NCI-H2196 (cell line): ENCODE measurements at regions not wholly inside any gene's neighbourhood (a gene's known extent, or its start where the extent isn't known, plus 50 kb on each side); places are given as distances from the start of the nearest gene placed in this dataset.

ENCODE experiments used
- DNase-seq: peaks from one replicate; lab custom pipeline; 2025; ENCODE audit not compliant: unreplicated experiment; lab: John Stamatoyannopoulos, UW

DNA sequence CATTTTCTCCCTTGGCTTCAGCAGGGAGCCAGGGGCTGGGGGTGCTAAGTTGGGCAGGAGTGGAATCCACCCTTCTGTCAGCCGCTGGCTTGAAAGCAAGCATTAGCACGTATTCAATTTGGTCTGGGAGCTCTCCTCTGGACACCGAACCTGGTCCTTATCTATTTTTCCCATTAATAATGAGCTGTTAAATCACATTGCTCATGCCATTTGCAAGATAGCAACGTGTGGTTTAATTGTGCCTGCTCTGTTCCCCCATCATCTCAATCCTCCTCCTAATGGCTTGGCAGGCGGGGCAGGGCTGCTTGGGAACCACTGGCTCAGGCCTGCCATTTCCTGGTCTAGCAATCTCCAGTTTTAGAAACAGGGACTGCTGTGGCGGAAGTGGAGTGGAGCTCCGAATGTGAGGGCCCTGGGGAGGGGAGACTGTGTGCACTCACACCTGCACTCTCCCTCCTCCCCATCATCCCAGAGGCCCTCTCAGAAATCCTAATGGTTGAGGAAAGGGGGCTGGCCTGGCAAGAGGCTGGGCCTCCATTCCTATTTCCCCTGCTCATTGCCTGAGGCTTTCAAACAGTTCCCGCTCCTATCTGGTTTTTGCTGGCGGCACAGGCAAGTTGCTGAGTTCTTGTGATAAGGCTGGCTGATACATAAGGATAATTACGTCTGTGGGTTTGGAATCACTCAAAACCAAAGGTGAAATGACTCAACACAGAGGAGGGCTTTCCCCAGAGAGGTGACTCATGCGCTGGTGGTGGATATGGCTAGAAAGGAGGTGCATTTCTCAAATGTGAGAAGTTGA is 201.2 kb upstream of the E2F8 start:
- peak; percentile 58 for DNase-seq

DNA sequence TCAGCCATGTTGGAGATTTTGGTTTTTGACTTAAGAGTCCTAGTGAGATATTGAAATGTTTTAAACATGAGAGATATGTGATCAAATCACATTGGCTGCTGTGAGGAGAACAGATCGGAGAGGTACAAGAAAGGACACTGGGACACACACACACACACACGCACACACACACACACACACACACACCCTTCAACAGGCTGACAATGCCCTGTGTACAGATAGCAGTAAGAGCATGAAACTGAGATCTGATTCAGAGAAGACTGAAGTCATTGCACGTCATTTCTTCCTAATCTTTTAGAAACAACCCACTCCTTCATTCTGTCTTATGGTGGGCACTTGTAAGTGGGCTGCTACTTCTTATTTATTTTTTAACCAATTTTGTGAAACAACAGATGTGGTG is 200.5 kb upstream of the E2F8 start:
- DNase-seq: no peak

- peak; percentile 18 for DNase-seq
Measured at GRCh38 chr11:19437760-19438159, 197.0 kb upstream of the E2F8 start.

- DNase-seq: no peak
Measured at GRCh38 chr11:19436932-19437331, 196.2 kb upstream of the E2F8 start.

- no peak for DNase-seq
Measured at GRCh38 chr11:19435306-19435989, 194.7 kb upstream of the E2F8 start.

DNA sequence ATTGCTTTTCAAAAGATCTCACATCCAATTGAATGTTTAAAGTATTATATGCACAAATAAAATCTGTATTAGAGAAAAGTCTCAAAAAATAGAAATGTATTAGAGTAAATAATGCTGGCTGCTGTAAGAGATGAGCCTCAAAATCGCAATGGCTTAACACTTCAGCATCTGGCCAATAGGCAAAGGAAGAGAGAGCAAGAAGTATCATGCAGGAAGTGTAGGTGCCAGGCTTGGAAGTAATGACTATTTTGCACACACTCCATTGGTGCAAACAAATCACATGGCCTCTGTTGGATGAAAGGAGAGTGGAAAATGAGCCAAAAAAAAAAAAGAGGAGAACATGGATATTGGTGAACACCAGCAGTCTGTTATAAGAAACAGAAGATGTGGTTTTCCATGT is 193.0 kb upstream of the E2F8 start:
- DNase-seq: no peak

GRCh38 chr11:19433367-19433766 is 192.6 kb upstream of the E2F8 start:
- DNase-seq: no peak

GRCh38 chr11:19432370-19433061 is 191.8 kb upstream of the E2F8 start:
- DNase-seq: peak; percentile 21

GRCh38 chr11:19430754-19431398 is 190.1 kb upstream of the E2F8 start:
- no peak for DNase-seq

DNA sequence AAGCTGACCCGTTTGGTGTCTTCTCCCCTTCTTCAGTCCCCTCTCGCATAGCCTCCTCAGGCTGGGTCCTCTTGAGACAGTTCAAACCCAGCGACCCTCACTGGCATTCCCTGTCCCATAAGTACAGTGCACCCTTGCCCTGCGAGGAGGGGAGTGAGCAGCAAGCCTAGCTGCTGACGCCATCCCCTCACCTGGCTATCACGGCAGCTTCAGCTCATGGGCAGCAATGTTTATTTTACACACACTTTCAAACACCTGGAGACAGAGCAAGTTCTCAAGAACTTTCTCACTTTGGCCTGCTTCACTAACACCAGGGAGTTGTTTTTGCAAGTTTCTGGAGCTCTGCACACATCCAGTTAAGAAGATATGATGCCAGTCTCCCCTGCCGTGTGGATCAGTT is 189.6 kb upstream of the E2F8 start:
- no peak for DNase-seq

DNA sequence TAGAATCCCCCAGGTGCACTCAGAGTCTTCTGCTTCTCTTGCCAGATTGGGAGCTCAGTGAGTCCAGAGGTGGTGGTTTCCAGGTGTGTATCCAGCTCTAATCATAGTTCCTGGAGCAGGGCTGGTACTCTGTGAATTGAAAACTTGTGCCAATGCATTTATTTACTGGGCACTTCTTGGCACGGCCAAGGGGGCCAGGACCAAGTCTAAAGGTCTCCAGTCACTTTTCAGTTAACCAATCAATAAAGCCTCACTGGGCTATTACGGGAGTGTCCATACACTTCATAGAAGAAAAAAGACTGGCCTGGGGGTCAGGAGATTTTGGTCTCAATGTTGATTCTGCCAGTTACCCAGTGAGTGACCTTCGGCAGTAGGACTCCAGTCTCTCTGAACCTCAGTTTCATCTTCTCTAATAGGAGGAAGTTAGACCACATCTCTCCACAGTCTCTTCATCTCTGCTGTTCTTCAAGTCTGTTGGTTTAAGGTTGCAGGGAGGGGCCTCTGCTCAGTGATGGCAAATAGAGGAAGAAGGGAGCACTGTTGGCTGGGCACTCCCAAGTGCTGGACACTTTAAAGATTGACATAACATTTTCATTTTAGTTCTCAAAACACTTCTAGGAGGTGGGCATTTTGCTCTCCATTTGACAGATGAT is 188.5 kb upstream of the E2F8 start:
- no peak for DNase-seq

GRCh38 chr11:19428206-19429002 is 187.7 kb upstream of the E2F8 start:
- DNase-seq: peak; percentile 42

DNA sequence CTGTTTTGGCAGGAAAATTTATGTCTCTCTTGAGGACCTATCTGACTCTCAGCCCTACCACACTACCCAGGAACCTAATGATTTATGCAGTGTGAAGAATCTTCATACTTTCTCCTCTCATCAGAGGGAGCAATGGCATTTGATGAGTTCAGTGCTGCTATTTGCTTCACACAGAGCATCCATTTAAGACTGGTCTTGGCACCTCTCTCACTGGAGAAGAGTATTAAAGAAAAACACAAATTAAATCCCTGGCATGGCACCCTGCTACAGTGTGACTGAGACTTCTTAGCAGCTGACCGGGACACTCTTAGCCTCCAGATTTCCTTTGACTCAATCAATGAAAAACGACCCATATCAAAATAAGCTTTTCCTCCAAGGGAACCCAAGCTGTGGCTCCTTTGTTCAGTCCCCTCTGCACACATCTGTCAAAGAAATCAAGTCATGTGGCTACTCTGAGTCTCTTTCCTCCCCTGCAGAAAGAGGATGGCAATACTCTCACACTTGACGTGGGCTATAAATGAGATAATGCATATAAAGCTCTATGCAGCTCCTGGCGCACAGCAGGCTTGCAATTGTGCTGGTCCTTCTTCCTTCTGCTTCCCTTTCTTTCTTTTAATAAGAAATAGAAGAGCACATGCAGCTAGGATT is 186.1 kb upstream of the E2F8 start:
- no peak for DNase-seq

- DNase-seq: no peak
Measured at GRCh38 chr11:19426011-19426755, 185.4 kb upstream of the E2F8 start.

DNA sequence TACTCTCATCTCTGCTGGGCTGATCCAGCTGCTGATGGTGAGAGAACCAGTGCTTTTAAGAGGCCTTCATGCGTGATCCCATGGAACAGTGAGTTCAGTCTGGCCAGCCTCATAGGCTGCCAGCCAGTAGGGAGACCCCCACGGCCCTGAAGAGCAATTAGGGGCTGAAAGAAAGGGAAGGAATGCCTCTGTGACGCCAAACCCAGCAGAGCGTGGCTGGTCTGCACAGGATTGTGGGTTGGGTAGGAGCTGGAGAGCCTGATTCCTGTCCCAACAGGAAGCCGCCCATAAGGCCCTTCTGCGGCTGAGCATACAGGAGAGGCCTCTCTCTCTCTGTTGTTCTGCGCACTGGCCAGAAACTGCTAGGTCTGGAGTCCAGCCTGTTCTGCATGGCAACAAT is 181.5 kb upstream of the E2F8 start:
- DNase-seq: no peak

GRCh38 chr11:19420868-19421533 is 180.3 kb upstream of the E2F8 start:
- DNase-seq: no peak

- no peak for DNase-seq
Measured at GRCh38 chr11:19419808-19420207, 179.1 kb upstream of the E2F8 start.

DNA sequence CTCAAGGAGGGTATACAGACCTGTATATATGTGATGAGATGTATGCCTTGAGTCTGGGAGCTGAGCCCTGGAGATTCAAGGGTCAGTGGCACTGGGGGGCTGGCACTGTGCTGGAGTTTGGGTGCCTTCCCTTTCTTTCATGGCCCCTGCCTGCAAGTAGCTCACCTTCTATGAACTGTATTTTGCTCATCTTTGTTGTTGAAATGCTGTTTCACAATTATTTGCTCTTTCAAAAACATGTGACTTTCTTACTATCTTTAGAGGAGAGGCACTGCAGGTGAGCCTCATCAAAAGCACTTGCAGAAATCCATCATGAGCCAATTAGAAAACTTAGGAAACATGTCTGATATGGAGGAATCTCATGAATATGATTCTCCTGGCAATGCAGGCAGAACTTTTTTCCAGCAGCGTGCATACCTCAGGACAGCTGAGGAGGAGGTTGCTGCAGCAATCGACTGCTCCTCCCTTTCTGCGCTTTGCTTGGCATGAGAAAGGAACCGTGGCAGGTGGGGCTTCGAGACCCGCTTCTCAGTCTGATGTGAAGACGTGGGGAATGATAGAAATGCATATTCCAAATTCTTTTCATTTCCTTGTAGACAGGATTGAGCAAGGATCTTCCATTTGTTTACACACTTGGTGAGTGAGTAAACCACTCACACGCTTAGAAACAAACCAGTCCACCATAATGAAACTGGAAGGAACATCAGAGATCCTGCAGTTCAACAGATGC is 178.4 kb upstream of the E2F8 start:
- DNase-seq: no peak
